ENCODE measurements at regions not wholly inside any gene's neighbourhood (a gene's known extent, or its start where the extent isn't known, plus 50 kb on each side); places are given as distances from the start of the nearest gene placed in this dataset.

DNA sequence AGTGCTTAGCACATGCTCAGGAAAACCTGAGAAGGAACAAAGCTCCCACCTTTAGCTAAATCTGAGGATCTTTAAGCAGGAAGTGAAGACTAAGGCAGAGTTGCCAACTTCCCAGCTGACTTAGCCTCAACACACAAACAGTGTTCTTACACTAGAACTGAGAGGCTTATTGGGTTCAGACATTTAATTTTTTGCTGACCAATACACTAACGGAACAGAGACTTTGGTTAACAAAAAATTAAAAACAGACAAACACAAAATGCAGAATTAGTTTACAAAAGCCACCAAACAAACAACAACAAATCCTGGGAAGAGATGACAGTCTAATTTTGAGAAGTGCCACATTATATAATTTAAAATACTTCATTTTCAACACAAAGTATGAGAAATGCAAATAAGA lies 1123.7 kb upstream of the ATXN7L3B start:
- TF ChIP-seq, protein P1, sequence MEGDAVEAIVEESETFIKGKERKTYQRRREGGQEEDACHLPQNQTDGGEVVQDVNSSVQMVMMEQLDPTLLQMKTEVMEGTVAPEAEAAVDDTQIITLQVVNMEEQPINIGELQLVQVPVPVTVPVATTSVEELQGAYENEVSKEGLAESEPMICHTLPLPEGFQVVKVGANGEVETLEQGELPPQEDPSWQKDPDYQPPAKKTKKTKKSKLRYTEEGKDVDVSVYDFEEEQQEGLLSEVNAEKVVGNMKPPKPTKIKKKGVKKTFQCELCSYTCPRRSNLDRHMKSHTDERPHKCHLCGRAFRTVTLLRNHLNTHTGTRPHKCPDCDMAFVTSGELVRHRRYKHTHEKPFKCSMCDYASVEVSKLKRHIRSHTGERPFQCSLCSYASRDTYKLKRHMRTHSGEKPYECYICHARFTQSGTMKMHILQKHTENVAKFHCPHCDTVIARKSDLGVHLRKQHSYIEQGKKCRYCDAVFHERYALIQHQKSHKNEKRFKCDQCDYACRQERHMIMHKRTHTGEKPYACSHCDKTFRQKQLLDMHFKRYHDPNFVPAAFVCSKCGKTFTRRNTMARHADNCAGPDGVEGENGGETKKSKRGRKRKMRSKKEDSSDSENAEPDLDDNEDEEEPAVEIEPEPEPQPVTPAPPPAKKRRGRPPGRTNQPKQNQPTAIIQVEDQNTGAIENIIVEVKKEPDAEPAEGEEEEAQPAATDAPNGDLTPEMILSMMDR (IDR thresholded peaks at IDR 0.05; ENCODE audit: low read length), result no peak
- TF ChIP-seq EZH2 (IDR thresholded peaks at IDR 0.05; ENCODE audit: borderline replicate concordance, low read length), result no peak

Measured in OCI-LY1 (cell line).